ENCODE measurements at regions not wholly inside any gene's neighbourhood (a gene's known extent, or its start where the extent isn't known, plus 50 kb on each side); places are given as distances from the start of the nearest gene placed in this dataset.
"Not testable (repeated sequence)": the region's sequence is repeated elsewhere in the genome, so short reads cannot be mapped to it uniquely, and the experiment has no call there.

DNA sequence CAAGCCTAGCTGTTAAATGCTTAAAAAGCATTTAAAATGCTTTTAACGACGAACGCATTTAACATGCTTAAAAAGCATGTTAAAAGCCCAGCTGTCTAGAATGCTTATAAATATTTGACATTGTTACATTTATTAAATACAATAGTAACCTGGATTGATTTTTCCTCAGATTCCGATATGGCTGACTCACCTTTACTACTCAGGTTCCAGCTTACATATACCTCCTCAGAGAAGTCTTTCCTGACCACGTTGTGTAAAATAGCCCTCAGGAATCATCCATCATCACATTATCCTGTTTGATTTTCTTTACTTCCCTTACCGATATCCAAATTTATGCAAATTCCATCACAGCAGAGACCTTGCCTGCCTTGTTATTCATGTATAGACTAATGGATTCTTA lies 51.4 kb downstream of the SLC41A2 start:
- no peak overlapping the region for H3K4me3 ChIP-seq (ENCODE audit: low read depth, low read length)
- TF ChIP-seq CTCF (IDR thresholded peaks at IDR 0.05; ENCODE audit: control insufficient read depth, extremely low read depth, insufficient read depth) = no peak
- no peak for DNase-seq (ENCODE audit: low read depth)

DNA sequence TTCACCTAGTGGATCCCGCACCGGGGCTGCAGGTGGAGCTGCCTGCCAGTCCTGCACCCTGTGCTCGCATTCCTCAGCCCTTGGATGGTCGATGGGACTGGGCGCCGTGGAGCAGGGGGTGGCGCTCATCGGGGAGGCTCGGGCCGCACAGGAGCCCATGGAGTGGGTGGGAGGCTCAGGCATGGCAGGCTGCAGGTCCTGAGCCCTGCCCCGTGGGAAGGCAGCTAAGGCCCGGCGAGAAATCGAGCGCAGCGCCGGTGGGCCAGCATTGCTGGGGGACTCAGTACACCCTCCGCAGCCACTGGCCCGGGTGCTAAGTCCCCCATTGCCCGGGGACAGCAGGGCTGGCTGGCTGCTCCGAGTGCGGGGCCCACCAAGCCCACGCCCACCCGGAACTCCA lies 52.6 kb downstream of the SLC41A2 start:
- DNase-seq (ENCODE audit: low read depth); H3K4me3 ChIP-seq (ENCODE audit: low read depth, low read length): not testable (repeated sequence)

DNA sequence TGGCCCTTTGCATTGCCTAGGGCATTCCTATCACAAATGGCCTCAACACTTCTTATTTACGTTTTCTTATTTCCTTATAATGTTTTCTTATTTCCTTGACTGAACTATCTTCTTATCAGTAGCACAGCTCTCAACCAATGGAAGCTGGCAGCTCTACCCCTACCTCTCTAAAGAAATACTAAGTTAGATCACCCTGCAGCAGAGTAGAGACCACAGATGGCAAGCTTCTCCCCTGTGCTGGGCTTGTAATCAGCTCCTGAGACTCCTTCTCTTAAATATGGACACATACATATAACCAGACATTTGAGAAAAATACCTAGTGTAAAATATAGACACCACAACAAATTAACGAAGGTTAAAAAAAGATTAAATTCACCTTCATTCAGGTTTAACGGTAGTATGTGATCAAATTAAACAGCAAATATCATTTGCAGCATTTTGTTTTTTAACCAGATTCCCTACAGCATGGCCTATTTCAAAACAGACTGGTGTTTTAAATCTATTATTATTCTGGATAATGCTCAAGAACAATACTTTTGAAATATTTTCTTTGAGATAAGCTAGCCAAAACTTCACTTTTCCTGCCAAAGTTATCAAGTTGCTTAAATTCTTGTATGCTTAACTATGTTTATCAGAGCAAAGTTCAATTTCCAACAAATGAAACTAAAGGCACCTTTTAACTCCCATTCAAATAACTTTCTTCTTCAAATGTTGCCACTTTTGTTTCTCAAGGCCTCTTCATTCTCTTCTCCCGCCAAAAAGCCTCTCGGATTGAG lies 54.3 kb downstream of the SLC41A2 start:
- no peak for DNase-seq (ENCODE audit: low read depth)
- no peak for TF ChIP-seq CTCF (IDR thresholded peaks at IDR 0.05; ENCODE audit: control insufficient read depth, extremely low read depth, insufficient read depth)
- H3K4me3 ChIP-seq (ENCODE audit: low read depth, low read length) = no peak overlapping the region

GRCh38 chr12:104902125-104902524 lies 56.0 kb downstream of the SLC41A2 start:
- H3K4me3 ChIP-seq (ENCODE audit: low read depth, low read length) = no peak overlapping the region
- DNase-seq (ENCODE audit: low read depth) = no peak
- TF ChIP-seq CTCF (IDR thresholded peaks at IDR 0.05; ENCODE audit: control insufficient read depth, extremely low read depth, insufficient read depth) = no peak

GRCh38 chr12:104896710-104897109 lies 61.4 kb downstream of the SLC41A2 start:
- TF ChIP-seq CTCF (IDR thresholded peaks at IDR 0.05; ENCODE audit: control insufficient read depth, extremely low read depth, insufficient read depth) = no peak
- no peak for DNase-seq (ENCODE audit: low read depth)
- H3K4me3 ChIP-seq (ENCODE audit: low read depth, low read length) = no peak overlapping the region

DNA sequence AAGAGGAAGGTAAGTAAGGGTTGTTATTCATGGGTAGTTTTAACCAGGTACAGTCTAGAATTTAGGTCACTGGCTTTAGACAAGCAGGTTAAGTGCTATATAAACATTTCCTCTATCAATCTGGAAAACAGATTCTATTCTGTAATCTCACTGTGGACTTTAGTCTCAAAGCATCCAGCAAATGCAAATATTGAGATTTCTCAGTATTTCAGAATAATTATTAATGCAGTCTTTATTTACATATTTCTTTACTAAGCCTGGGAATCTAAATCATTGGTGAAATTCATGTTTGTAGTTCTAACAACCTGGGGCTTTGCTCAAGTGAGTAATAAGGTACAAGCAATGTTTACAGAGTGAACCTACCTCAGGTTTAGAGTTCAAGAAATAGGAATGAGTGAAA lies 61.9 kb downstream of the SLC41A2 start:
- H3K4me3 ChIP-seq (ENCODE audit: low read depth, low read length) = no peak overlapping the region
- TF ChIP-seq CTCF (IDR thresholded peaks at IDR 0.05; ENCODE audit: control insufficient read depth, extremely low read depth, insufficient read depth) = no peak
- DNase-seq (ENCODE audit: low read depth) = no peak

- no peak overlapping the region for H3K4me3 ChIP-seq (ENCODE audit: low read depth, low read length)
- no peak for TF ChIP-seq CTCF (IDR thresholded peaks at IDR 0.05; ENCODE audit: control insufficient read depth, extremely low read depth, insufficient read depth)
- no peak for DNase-seq (ENCODE audit: low read depth)
These were observed 62.7 kb downstream of the SLC41A2 start for GRCh38 chr12:104895415-104895814.
